ENCODE measurements at regions not wholly inside any gene's neighbourhood (a gene's known extent, or its start where the extent isn't known, plus 50 kb on each side); places are given as distances from the start of the nearest gene placed in this dataset.

GRCh38 chr4:64582492-64582891, 173.2 kb upstream of the TECRL start:
- no peak for DNase-seq (ENCODE audit: low spot score)

GRCh38 chr4:64581422-64581821, 172.2 kb upstream of the TECRL start:
- no peak for DNase-seq (ENCODE audit: low spot score)

GRCh38 chr4:64564126-64564525, 154.9 kb upstream of the TECRL start:
- no peak for DNase-seq (ENCODE audit: low spot score)

GRCh38 chr4:64559571-64559970, 150.3 kb upstream of the TECRL start:
- no peak for DNase-seq (ENCODE audit: low spot score)

- no peak for DNase-seq (ENCODE audit: low spot score)
Observed at GRCh38 chr4:64551125-64551524, 141.9 kb upstream of the TECRL start.

GRCh38 chr4:64545593-64545992, 136.3 kb upstream of the TECRL start:
- no peak for DNase-seq (ENCODE audit: low spot score)

- peak; percentile 60 for DNase-seq (ENCODE audit: low spot score)
Observed at GRCh38 chr4:64539234-64539849, 130.1 kb upstream of the TECRL start.

GRCh38 chr4:64538219-64538618, 129.0 kb upstream of the TECRL start:
- no peak for DNase-seq (ENCODE audit: low spot score)

GRCh38 chr4:64533637-64534036, 124.4 kb upstream of the TECRL start:
- no peak for DNase-seq (ENCODE audit: low spot score)

- no peak for DNase-seq (ENCODE audit: low spot score)
Observed at GRCh38 chr4:64533159-64533558, 123.9 kb upstream of the TECRL start.

GRCh38 chr4:64520421-64520820, 111.2 kb upstream of the TECRL start:
- no peak for DNase-seq (ENCODE audit: low spot score)

- no peak for DNase-seq (ENCODE audit: low spot score)
Observed at GRCh38 chr4:64518600-64518999, 109.3 kb upstream of the TECRL start.

- no peak for DNase-seq (ENCODE audit: low spot score)
Observed at GRCh38 chr4:64516176-64516575, 106.9 kb upstream of the TECRL start.

GRCh38 chr4:64508089-64508488, 98.8 kb upstream of the TECRL start:
- DNase-seq (ENCODE audit: low spot score), result no peak

GRCh38 chr4:64503945-64504675, 94.9 kb upstream of the TECRL start:
- DNase-seq (ENCODE audit: low spot score), result no peak

GRCh38 chr4:64503416-64503815, 94.2 kb upstream of the TECRL start:
- no peak for DNase-seq (ENCODE audit: low spot score)

- DNase-seq (ENCODE audit: low spot score), result no peak
Observed at GRCh38 chr4:64497491-64497890, 88.2 kb upstream of the TECRL start.

GRCh38 chr4:64495946-64496345, 86.7 kb upstream of the TECRL start:
- DNase-seq (ENCODE audit: low spot score), result no peak

GRCh38 chr4:64489628-64490027, 80.4 kb upstream of the TECRL start:
- DNase-seq (ENCODE audit: low spot score), result no peak

GRCh38 chr4:64479338-64479737, 70.1 kb upstream of the TECRL start:
- DNase-seq (ENCODE audit: low spot score), result no peak

GRCh38 chr4:64477127-64477526, 67.9 kb upstream of the TECRL start:
- no peak for DNase-seq (ENCODE audit: low spot score)

- no peak for DNase-seq (ENCODE audit: low spot score)
Observed at GRCh38 chr4:64465263-64465662, 56.0 kb upstream of the TECRL start.

- no peak for DNase-seq (ENCODE audit: low spot score)
Observed at GRCh38 chr4:64464581-64464980, 55.3 kb upstream of the TECRL start.
